ENCODE measurements at regions not wholly inside any gene's neighbourhood (a gene's known extent, or its start where the extent isn't known, plus 50 kb on each side); places are given as distances from the start of the nearest gene placed in this dataset.
"Not testable (repeated sequence)": the region's sequence is repeated elsewhere in the genome, so short reads cannot be mapped to it uniquely, and the experiment has no call there.

GRCh38 chr4:72753414-72753813, 184.4 kb upstream of the ADAMTS3 start:
- H3K18ac ChIP-seq (ENCODE audit: low read depth in 1 of 2, low read length in 2 of 2); H3K4me1 ChIP-seq (ENCODE audit: control insufficient read depth, insufficient read depth, low read depth, low read length); H4K91ac ChIP-seq (ENCODE audit: low read length); H2BK15ac ChIP-seq (ENCODE audit: low read depth, poor library complexity, severe bottlenecking); H2AFZ ChIP-seq (ENCODE audit: low read depth, low read length); H3K27ac ChIP-seq (ENCODE audit: low read length, poor library complexity, severe bottlenecking); H2AK5ac ChIP-seq (ENCODE audit: low read length, severe bottlenecking); H3K4me3 ChIP-seq (ENCODE audit: insufficient read depth in 1 of 2, low read depth in 1 of 2, low read length in 2 of 2); H3K4ac ChIP-seq (ENCODE audit: low read depth in 1 of 2, low read length in 2 of 2); H2BK12ac ChIP-seq (ENCODE audit: low read length in 2 of 2); H3K4me2 ChIP-seq (ENCODE audit: low read length, poor library complexity, severe bottlenecking); H3K23ac ChIP-seq (ENCODE audit: low read length in 2 of 2); H4K8ac ChIP-seq (ENCODE audit: low read length); H3K27me3 ChIP-seq (ENCODE audit: control insufficient read depth in 1 of 2, insufficient read depth in 1 of 2, low read length in 2 of 2); H3K14ac ChIP-seq (ENCODE audit: low read length in 2 of 2); H3K36me3 ChIP-seq (ENCODE audit: control insufficient read depth in 1 of 2, insufficient read depth in 2 of 2, low read depth in 1 of 2, low read length in 2 of 2); H2BK5ac ChIP-seq (ENCODE audit: low read depth, low read length, poor library complexity, severe bottlenecking); H3K9ac ChIP-seq (ENCODE audit: low read length); H3K79me1 ChIP-seq (replicated peaks; ENCODE audit: low read length, poor library complexity, severe bottlenecking); H2BK120ac ChIP-seq (ENCODE audit: low read depth, low read length); DNase-seq: not testable (repeated sequence)
- H3K9me3 ChIP-seq (ENCODE audit: control insufficient read depth, low read length) = peaks cover 26% of the 10 kb centered on the region

GRCh38 chr4:72744103-72744725, 175.2 kb upstream of the ADAMTS3 start:
- H3K4me1 ChIP-seq (ENCODE audit: control insufficient read depth, insufficient read depth, low read depth, low read length) = no peaks in the 10 kb centered on the region
- no peak overlapping the region for H2BK120ac ChIP-seq (ENCODE audit: low read depth, low read length)
- no peak overlapping the region for H3K4ac ChIP-seq (ENCODE audit: low read depth in 1 of 2, low read length in 2 of 2)
- H2AK5ac ChIP-seq (ENCODE audit: low read length, severe bottlenecking) = no peak overlapping the region
- no peak overlapping the region for H3K9ac ChIP-seq (ENCODE audit: low read length)
- WGBS = 79% methylated on average over 1 of the region's 1 CpG
- no peaks in the 10 kb centered on the region for H3K27me3 ChIP-seq (ENCODE audit: control insufficient read depth in 1 of 2, insufficient read depth in 1 of 2, low read length in 2 of 2)
- H4K91ac ChIP-seq (ENCODE audit: low read length) = no peak overlapping the region
- no peak overlapping the region for H3K14ac ChIP-seq (ENCODE audit: low read length in 2 of 2)
- DNase-seq = no peak
- no peaks in the 10 kb centered on the region for H3K79me1 ChIP-seq (replicated peaks; ENCODE audit: low read length, poor library complexity, severe bottlenecking)
- no peaks in the 10 kb centered on the region for H3K9me3 ChIP-seq (ENCODE audit: control insufficient read depth, low read length)
- H3K18ac ChIP-seq (ENCODE audit: low read depth in 1 of 2, low read length in 2 of 2) = no peak overlapping the region
- H4K8ac ChIP-seq (ENCODE audit: low read length) = no peak overlapping the region
- no peak overlapping the region for H2BK15ac ChIP-seq (ENCODE audit: low read depth, poor library complexity, severe bottlenecking)
- H2BK12ac ChIP-seq (ENCODE audit: low read length in 2 of 2) = no peak overlapping the region
- H3K27ac ChIP-seq (ENCODE audit: low read length, poor library complexity, severe bottlenecking) = no peak overlapping the region
- H3K36me3 ChIP-seq (ENCODE audit: control insufficient read depth in 1 of 2, insufficient read depth in 2 of 2, low read depth in 1 of 2, low read length in 2 of 2) = no peaks in the 10 kb centered on the region
- no peak overlapping the region for H3K23ac ChIP-seq (ENCODE audit: low read length in 2 of 2)
- no peak overlapping the region for H3K4me2 ChIP-seq (ENCODE audit: low read length, poor library complexity, severe bottlenecking)
- no peak overlapping the region for H2BK5ac ChIP-seq (ENCODE audit: low read depth, low read length, poor library complexity, severe bottlenecking)
- H2AFZ ChIP-seq (ENCODE audit: low read depth, low read length) = no peak overlapping the region
- no peak overlapping the region for H3K4me3 ChIP-seq (ENCODE audit: insufficient read depth in 1 of 2, low read depth in 1 of 2, low read length in 2 of 2)

- no peak for DNase-seq
- H3K27me3 ChIP-seq (ENCODE audit: control insufficient read depth in 1 of 2, insufficient read depth in 1 of 2, low read length in 2 of 2) = no peaks in the 10 kb centered on the region
- H3K4me3 ChIP-seq (ENCODE audit: insufficient read depth in 1 of 2, low read depth in 1 of 2, low read length in 2 of 2) = no peak overlapping the region
- no peaks in the 10 kb centered on the region for H3K36me3 ChIP-seq (ENCODE audit: control insufficient read depth in 1 of 2, insufficient read depth in 2 of 2, low read depth in 1 of 2, low read length in 2 of 2)
- WGBS = 84% methylated on average over 2 of the region's 2 CpGs
- H3K27ac ChIP-seq (ENCODE audit: low read length, poor library complexity, severe bottlenecking) = no peak overlapping the region
- no peak overlapping the region for H3K4me2 ChIP-seq (ENCODE audit: low read length, poor library complexity, severe bottlenecking)
- H3K4ac ChIP-seq (ENCODE audit: low read depth in 1 of 2, low read length in 2 of 2) = no peak overlapping the region
- H3K4me1 ChIP-seq (ENCODE audit: control insufficient read depth, insufficient read depth, low read depth, low read length) = no peaks in the 10 kb centered on the region
- H3K23ac ChIP-seq (ENCODE audit: low read length in 2 of 2) = no peak overlapping the region
- no peak overlapping the region for H4K91ac ChIP-seq (ENCODE audit: low read length)
- H2BK120ac ChIP-seq (ENCODE audit: low read depth, low read length) = no peak overlapping the region
- H2AFZ ChIP-seq (ENCODE audit: low read depth, low read length) = no peak overlapping the region
- H3K79me1 ChIP-seq (replicated peaks; ENCODE audit: low read length, poor library complexity, severe bottlenecking) = no peaks in the 10 kb centered on the region
- no peak overlapping the region for H2BK12ac ChIP-seq (ENCODE audit: low read length in 2 of 2)
- no peak overlapping the region for H2BK15ac ChIP-seq (ENCODE audit: low read depth, poor library complexity, severe bottlenecking)
- H2BK5ac ChIP-seq (ENCODE audit: low read depth, low read length, poor library complexity, severe bottlenecking) = no peak overlapping the region
- no peak overlapping the region for H2AK5ac ChIP-seq (ENCODE audit: low read length, severe bottlenecking)
- no peaks in the 10 kb centered on the region for H3K9me3 ChIP-seq (ENCODE audit: control insufficient read depth, low read length)
- no peak overlapping the region for H3K18ac ChIP-seq (ENCODE audit: low read depth in 1 of 2, low read length in 2 of 2)
- no peak overlapping the region for H3K14ac ChIP-seq (ENCODE audit: low read length in 2 of 2)
- no peak overlapping the region for H4K8ac ChIP-seq (ENCODE audit: low read length)
- no peak overlapping the region for H3K9ac ChIP-seq (ENCODE audit: low read length)
Measured at GRCh38 chr4:72743078-72743477, 174.1 kb upstream of the ADAMTS3 start.

GRCh38 chr4:72715299-72715698, 146.3 kb upstream of the ADAMTS3 start:
- no peaks in the 10 kb centered on the region for H3K9me3 ChIP-seq (ENCODE audit: control insufficient read depth, low read length)
- no peak overlapping the region for H3K23ac ChIP-seq (ENCODE audit: low read length in 2 of 2)
- no peak overlapping the region for H2BK5ac ChIP-seq (ENCODE audit: low read depth, low read length, poor library complexity, severe bottlenecking)
- no peak overlapping the region for H3K4me3 ChIP-seq (ENCODE audit: insufficient read depth in 1 of 2, low read depth in 1 of 2, low read length in 2 of 2)
- no peak for DNase-seq
- H3K4ac ChIP-seq (ENCODE audit: low read depth in 1 of 2, low read length in 2 of 2) = no peak overlapping the region
- no peak overlapping the region for H2AFZ ChIP-seq (ENCODE audit: low read depth, low read length)
- no peak overlapping the region for H2BK120ac ChIP-seq (ENCODE audit: low read depth, low read length)
- H2BK15ac ChIP-seq (ENCODE audit: low read depth, poor library complexity, severe bottlenecking) = no peak overlapping the region
- no peak overlapping the region for H3K9ac ChIP-seq (ENCODE audit: low read length)
- no peaks in the 10 kb centered on the region for H3K4me1 ChIP-seq (ENCODE audit: control insufficient read depth, insufficient read depth, low read depth, low read length)
- no peaks in the 10 kb centered on the region for H3K27me3 ChIP-seq (ENCODE audit: control insufficient read depth in 1 of 2, insufficient read depth in 1 of 2, low read length in 2 of 2)
- H3K14ac ChIP-seq (ENCODE audit: low read length in 2 of 2) = no peak overlapping the region
- no peak overlapping the region for H4K8ac ChIP-seq (ENCODE audit: low read length)
- no peaks in the 10 kb centered on the region for H3K36me3 ChIP-seq (ENCODE audit: control insufficient read depth in 1 of 2, insufficient read depth in 2 of 2, low read depth in 1 of 2, low read length in 2 of 2)
- no peak overlapping the region for H2AK5ac ChIP-seq (ENCODE audit: low read length, severe bottlenecking)
- WGBS = 100% methylated on average over 1 of the region's 2 CpGs
- H3K79me1 ChIP-seq (replicated peaks; ENCODE audit: low read length, poor library complexity, severe bottlenecking) = no peaks in the 10 kb centered on the region
- H3K18ac ChIP-seq (ENCODE audit: low read depth in 1 of 2, low read length in 2 of 2) = no peak overlapping the region
- no peak overlapping the region for H2BK12ac ChIP-seq (ENCODE audit: low read length in 2 of 2)
- H4K91ac ChIP-seq (ENCODE audit: low read length) = no peak overlapping the region
- no peak overlapping the region for H3K27ac ChIP-seq (ENCODE audit: low read length, poor library complexity, severe bottlenecking)
- H3K4me2 ChIP-seq (ENCODE audit: low read length, poor library complexity, severe bottlenecking) = no peak overlapping the region

All from mesenchymal stem cell (in vitro differentiated cells and primary cell).